A673 (cell line): ENCODE measurements at regions not wholly inside any gene's neighbourhood (a gene's known extent, or its start where the extent isn't known, plus 50 kb on each side); places are given as distances from the start of the nearest gene placed in this dataset.

Experiments
- BruUV-seq: library from RNA; stranded (reverse); fragments of 400-500 nt; replicated peaks from 2 replicates; lab custom pipeline; 2021; lab: Mats Ljungman, UMichigan
- CTCF ChIA-PET: fragments of 300-600 bp; sonication (Branson Sonifier 250); formaldehyde crosslinking; loops from one replicate; lab custom pipeline; 2022; ENCODE audit warnings: antibody characterized with exemption; lab: Charles Lee
- POLR2A ChIA-PET: fragments of 300-600 bp; sonication (Branson Sonifier 250); formaldehyde crosslinking; loops from one replicate; lab custom pipeline; 2022; ENCODE audit warnings: antibody characterized with exemption; ENCODE audit not compliant: low non-redundant PET; lab: Charles Lee
- DNase-seq: peaks from one replicate; pipeline ENCODE4 v3.0.0-alpha.2; 2015; ENCODE audit warnings: low spot score
- H3K27ac ChIP-seq: fragments of 200-600 bp; sonication (generic); 2 replicates; pipeline ENCODE4 v1.5.1; 2016; ENCODE audit warnings: mixed run types, low read depth, mild to moderate bottlenecking, mixed read lengths, antibody characterized with exemption, low read length; ENCODE audit not compliant: poor library complexity, severe bottlenecking
- H3K27me3 ChIP-seq: fragments of 200-600 bp; sonication (generic); replicated peaks from 2 replicates; pipeline ENCODE4 v1.6.1; 2017; ENCODE audit warnings: mixed run types, low read depth, mild to moderate bottlenecking, mixed read lengths, antibody characterized with exemption, low read length; ENCODE audit not compliant: insufficient read depth, poor library complexity
- H3K36me3 ChIP-seq: fragments of 200-600 bp; sonication (generic); 2 replicates; pipeline ENCODE4 v1.6.1; 2016; ENCODE audit warnings: mixed run types, mild to moderate bottlenecking, mixed read lengths, antibody characterized with exemption, low read length; ENCODE audit not compliant: insufficient read depth, poor library complexity, severe bottlenecking
- H3K4me1 ChIP-seq: fragments of 200-600 bp; sonication (generic); 2 replicates; pipeline ENCODE4 v1.6.1; 2017; ENCODE audit warnings: mixed run types, mild to moderate bottlenecking, mixed read lengths, antibody characterized with exemption, low read length; ENCODE audit not compliant: insufficient read depth, poor library complexity, severe bottlenecking
- H3K4me3 ChIP-seq: fragments of 200-600 bp; sonication (generic); 2 replicates; pipeline ENCODE4 v1.5.1; 2016; ENCODE audit warnings: low read depth, mixed run types, mild to moderate bottlenecking, mixed read lengths, low read length; ENCODE audit not compliant: poor library complexity, severe bottlenecking
- H3K9me3 ChIP-seq: fragments of 200-600 bp; sonication (generic); 2 replicates; pipeline ENCODE4 v1.6.1; 2016; ENCODE audit warnings: mixed run types, low read depth, mild to moderate bottlenecking, mixed read lengths, antibody characterized with exemption, low read length; ENCODE audit not compliant: poor library complexity, severe bottlenecking
- CTCF ChIP-seq: fragments of 300-800, 200-600 bp; sonication (generic); conservative IDR thresholded peaks from 2 replicates; pipeline ENCODE4 v1.5.1; 2017; ENCODE audit warnings: low read depth, mild to moderate bottlenecking, antibody characterized with exemption, low read length, moderate library complexity, mixed read lengths
- EZH2 ChIP-seq: fragments of 200-600 bp; sonication (generic); IDR thresholded peaks from 2 replicates; pipeline ENCODE4 v1.6.1; 2017; ENCODE audit warnings: borderline replicate concordance, low read depth, mild to moderate bottlenecking, mixed read lengths, antibody characterized with exemption, low read length; ENCODE audit not compliant: poor library complexity, severe bottlenecking
- intact Hi-C: fragments of 100-400 bp; cut with micrococcal nuclease; formaldehyde crosslinking; loops from one replicate; pipeline ENCODE4 v1.10.0; 2022; ENCODE audit not compliant: unreplicated experiment

GRCh38 chr20:54284928-54285704, 77.2 kb downstream of the PFDN4 start:
- Histone ChIP-seq H3K4me1 (peaks cover 9% of the 10 kb centered on the region), H3K27me3 (no peaks in the 10 kb centered on the region), H3K27ac (no peak overlapping the region), H3K4me3 (no peak overlapping the region), H3K36me3 (no peaks in the 10 kb centered on the region), H3K9me3 (no peaks in the 10 kb centered on the region)
- no peak for TF ChIP-seq EZH2
- TF ChIP-seq CTCF, result no peak
- peak; percentile 62 for DNase-seq
- ChIA-PET POLR2A (interaction anchor here (0.6 kb wide), 1 partner anchor 18 kb away, joined by 8 read pairs; no protein-coding TSS in a partner anchor), CTCF (no interaction called here)
- intact Hi-C loops, result no loop called here
- no TSS peak for BruUV-seq

GRCh38 chr20:54290636-54291035, 82.7 kb downstream of the PFDN4 start:
- CTCF ChIA-PET, result no interaction called here
- peaks cover 7% of the 10 kb centered on the region for H3K4me1 ChIP-seq
- H3K27ac ChIP-seq, result no peak overlapping the region
- TF ChIP-seq EZH2 (no peak), CTCF (no peak)
- no peaks in the 10 kb centered on the region for H3K36me3 ChIP-seq
- H3K4me3 ChIP-seq, result no peak overlapping the region
- intact Hi-C loops, result no loop called here
- no peak for DNase-seq
- H3K9me3 ChIP-seq, result no peaks in the 10 kb centered on the region
- BruUV-seq, result no TSS peak
- POLR2A ChIA-PET, result no interaction called here
- H3K27me3 ChIP-seq, result no peaks in the 10 kb centered on the region

GRCh38 chr20:54291339-54292010, 83.6 kb downstream of the PFDN4 start:
- DNase-seq, result peak; percentile 38
- H3K4me3 ChIP-seq, result no peak overlapping the region
- CTCF ChIA-PET, result no interaction called here
- TF ChIP-seq EZH2, result no peak
- POLR2A ChIA-PET, result no interaction called here
- BruUV-seq, result no TSS peak
- H3K9me3 ChIP-seq, result no peaks in the 10 kb centered on the region
- no peak overlapping the region for H3K27ac ChIP-seq
- peaks cover 7% of the 10 kb centered on the region for H3K4me1 ChIP-seq
- intact Hi-C loops, result no loop called here
- no peaks in the 10 kb centered on the region for H3K36me3 ChIP-seq
- no peaks in the 10 kb centered on the region for H3K27me3 ChIP-seq
